ENCODE measurements at regions not wholly inside any gene's neighbourhood (a gene's known extent, or its start where the extent isn't known, plus 50 kb on each side); places are given as distances from the start of the nearest gene placed in this dataset.
"Not testable (repeated sequence)": the region's sequence is repeated elsewhere in the genome, so short reads cannot be mapped to it uniquely, and the experiment has no call there.

GRCh38 chr3:177353140-177353539 is 155.9 kb upstream of the TBL1XR1 start:
- no peak for DNase-seq (ENCODE audit: low spot score)
- in situ Hi-C loops (cut with MboI; ENCODE audit: low pct_unique_long_range_greater_than_20kb, low sequenced_read_pairs, unreplicated experiment) = no loop called here
- no peak for TF ChIP-seq CTCF (IDR thresholded peaks at IDR 0.05; ENCODE audit: extremely low read depth, insufficient read depth, missing control alignments)

- in situ Hi-C loops (cut with MboI; ENCODE audit: low pct_unique_long_range_greater_than_20kb, low sequenced_read_pairs, unreplicated experiment) = not testable (repeated sequence)
Measured at GRCh38 chr3:177353879-177354278, 156.6 kb upstream of the TBL1XR1 start.

GRCh38 chr3:177354466-177354865 is 157.2 kb upstream of the TBL1XR1 start:
- in situ Hi-C loops (cut with MboI; ENCODE audit: low pct_unique_long_range_greater_than_20kb, low sequenced_read_pairs, unreplicated experiment) = no loop called here
- TF ChIP-seq CTCF (IDR thresholded peaks at IDR 0.05; ENCODE audit: extremely low read depth, insufficient read depth, missing control alignments) = no peak

More at GRCh38 chr3:177353879-177354278, 156.6 kb upstream of the TBL1XR1 start:
- DNase-seq (ENCODE audit: low spot score) = not testable (repeated sequence)

GRCh38 chr3:177356113-177356512 is 158.8 kb upstream of the TBL1XR1 start:
- TF ChIP-seq CTCF (IDR thresholded peaks at IDR 0.05; ENCODE audit: extremely low read depth, insufficient read depth, missing control alignments) = no peak
- no peak for DNase-seq (ENCODE audit: low spot score)
- in situ Hi-C loops (cut with MboI; ENCODE audit: low pct_unique_long_range_greater_than_20kb, low sequenced_read_pairs, unreplicated experiment) = no loop called here

More at GRCh38 chr3:177354466-177354865, 157.2 kb upstream of the TBL1XR1 start:
- DNase-seq (ENCODE audit: low spot score) = no peak

GRCh38 chr3:177356952-177357351 is 159.7 kb upstream of the TBL1XR1 start:
- no peak for TF ChIP-seq CTCF (IDR thresholded peaks at IDR 0.05; ENCODE audit: extremely low read depth, insufficient read depth, missing control alignments)
- DNase-seq (ENCODE audit: low spot score) = no peak
- in situ Hi-C loops (cut with MboI; ENCODE audit: low pct_unique_long_range_greater_than_20kb, low sequenced_read_pairs, unreplicated experiment) = no loop called here

- TF ChIP-seq CTCF (IDR thresholded peaks at IDR 0.05; ENCODE audit: extremely low read depth, insufficient read depth, missing control alignments) = no peak
- in situ Hi-C loops (cut with MboI; ENCODE audit: low pct_unique_long_range_greater_than_20kb, low sequenced_read_pairs, unreplicated experiment) = no loop called here
- DNase-seq (ENCODE audit: low spot score) = peak; percentile 38
Measured at GRCh38 chr3:177357352-177358090, 160.2 kb upstream of the TBL1XR1 start.

GRCh38 chr3:177358091-177358976 is 161.1 kb upstream of the TBL1XR1 start:
- peak; percentile 57 for DNase-seq (ENCODE audit: low spot score)
- in situ Hi-C loops (cut with MboI; ENCODE audit: low pct_unique_long_range_greater_than_20kb, low sequenced_read_pairs, unreplicated experiment) = no loop called here
- TF ChIP-seq CTCF (IDR thresholded peaks at IDR 0.05; ENCODE audit: extremely low read depth, insufficient read depth, missing control alignments) = no peak
